HFFc6 (cell line): ENCODE measurements at regions not wholly inside any gene's neighbourhood (a gene's known extent, or its start where the extent isn't known, plus 50 kb on each side); places are given as distances from the start of the nearest gene placed in this dataset.

ENCODE experiments used
- DNase-seq: peaks from one replicate; pipeline ENCODE4 v3.0.0-alpha.2; 2018
- H3K27ac Mint-ChIP-seq: 2 replicates; pipeline ENCODE4 v1.8.0; 2020; ENCODE audit warnings: mild to moderate bottlenecking, mixed read lengths
- H3K27me3 Mint-ChIP-seq: 2 replicates; pipeline ENCODE4 v1.8.0; 2021; ENCODE audit warnings: mild to moderate bottlenecking, moderate library complexity, mixed read lengths; ENCODE audit not compliant: insufficient read depth
- H3K36me3 Mint-ChIP-seq: 2 replicates; pipeline ENCODE4 v1.8.0; 2021; ENCODE audit warnings: low read depth, mixed read lengths
- H3K4me1 Mint-ChIP-seq: 2 replicates; pipeline ENCODE4 v1.8.0; 2020; ENCODE audit warnings: low read depth, mixed read lengths
- H3K4me3 Mint-ChIP-seq: 2 replicates; pipeline ENCODE4 v1.8.0; 2020; ENCODE audit warnings: mild to moderate bottlenecking, moderate library complexity, mixed read lengths
- H3K9me3 Mint-ChIP-seq: 2 replicates; pipeline ENCODE4 v1.8.0; 2020; ENCODE audit warnings: mild to moderate bottlenecking, mixed read lengths
- CTCF ChIP-seq: fragments of 200-600 bp; sonication (generic); IDR thresholded peaks from 2 replicates; pipeline ENCODE4 v1.5.0; 2021; ENCODE audit warnings: antibody characterized with exemption, mild to moderate bottlenecking

- no peak for TF ChIP-seq CTCF
- peaks cover 3% of the 10 kb centered on the region for H3K27me3 Mint-ChIP-seq
- no peaks in the 10 kb centered on the region for H3K9me3 Mint-ChIP-seq
- no peak overlapping the region for H3K4me3 Mint-ChIP-seq
- no peak for DNase-seq
- no peak overlapping the region for H3K27ac Mint-ChIP-seq
- H3K36me3 Mint-ChIP-seq = no peaks in the 10 kb centered on the region
- H3K4me1 Mint-ChIP-seq = no peaks in the 10 kb centered on the region
Measured at GRCh38 chr6:12221856-12222255, 68.3 kb upstream of the EDN1 start.

DNA sequence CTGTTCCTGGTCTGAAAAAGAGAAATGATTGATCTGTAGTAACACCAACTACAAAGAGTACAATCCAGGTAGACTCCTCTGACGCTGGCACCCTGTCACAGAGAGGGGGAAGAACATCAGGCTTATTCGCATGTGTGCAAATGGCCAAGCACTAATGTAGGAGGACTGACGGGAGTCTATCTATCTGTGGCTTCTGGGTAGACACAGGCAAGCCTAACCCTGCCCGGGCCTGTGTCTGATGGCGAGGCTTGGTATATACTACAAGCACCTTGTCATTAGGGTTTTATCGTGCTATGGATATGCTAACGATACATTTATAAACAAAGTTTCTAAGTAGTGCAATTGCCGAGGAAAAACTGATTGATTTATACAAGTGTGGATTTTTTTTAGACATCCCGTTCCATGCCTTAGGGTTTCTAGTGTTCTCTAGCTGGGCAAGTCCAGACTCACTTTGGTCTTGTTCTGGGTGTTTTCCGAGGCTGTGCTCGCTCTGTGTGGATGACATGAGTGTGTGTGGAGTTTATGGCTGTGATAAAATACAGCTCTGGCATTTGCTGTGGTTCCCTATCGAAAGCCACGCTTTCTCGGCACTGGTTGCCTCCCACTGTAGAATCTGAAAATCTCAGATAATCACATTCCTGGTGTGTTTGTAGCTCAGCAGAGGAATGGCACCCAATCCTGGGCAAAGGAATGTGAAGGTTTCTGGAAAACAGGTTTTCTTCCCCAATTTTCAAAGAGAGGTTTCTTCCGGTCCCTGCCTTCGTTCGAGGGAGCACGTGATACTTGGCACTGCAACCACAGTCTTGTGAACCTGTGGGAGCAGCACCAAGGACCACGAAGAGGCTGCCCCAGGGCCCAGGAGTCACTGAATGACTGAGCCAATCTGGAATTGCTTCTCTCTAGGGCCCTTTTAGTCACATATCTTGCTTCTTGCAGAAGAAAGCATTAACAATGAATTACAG lies 67.5 kb upstream of the EDN1 start:
- H3K4me3 Mint-ChIP-seq = no peak overlapping the region
- H3K9me3 Mint-ChIP-seq = no peaks in the 10 kb centered on the region
- H3K27me3 Mint-ChIP-seq = peaks cover 3% of the 10 kb centered on the region
- no peak for TF ChIP-seq CTCF
- H3K27ac Mint-ChIP-seq = no peak overlapping the region
- H3K36me3 Mint-ChIP-seq = no peaks in the 10 kb centered on the region
- no peak for DNase-seq
- no peaks in the 10 kb centered on the region for H3K4me1 Mint-ChIP-seq

- no peaks in the 10 kb centered on the region for H3K9me3 Mint-ChIP-seq
Measured at GRCh38 chr6:12223383-12223782, 66.8 kb upstream of the EDN1 start.

DNA sequence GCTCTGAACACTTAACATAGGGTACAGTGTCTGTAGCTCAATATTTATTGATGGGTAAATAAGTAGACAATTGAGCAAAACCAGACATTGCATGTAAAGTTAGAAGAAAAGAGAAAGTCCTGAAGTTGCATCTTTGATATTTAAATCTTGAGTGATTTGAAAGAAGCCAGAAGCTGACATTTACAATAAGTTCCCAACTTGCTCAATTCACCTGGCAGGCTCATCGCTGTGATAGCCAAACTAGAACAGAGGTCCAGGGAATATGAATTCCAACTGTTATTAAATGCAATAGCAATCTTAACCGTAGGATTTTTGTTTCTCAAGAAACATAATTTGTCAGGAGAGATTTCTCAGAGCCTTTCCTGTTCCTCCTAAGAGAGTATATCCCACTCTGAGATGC lies 65.9 kb upstream of the EDN1 start:
- Mint-ChIP-seq H3K4me1 (no peaks in the 10 kb centered on the region), H3K9me3 (no peaks in the 10 kb centered on the region), H3K4me3 (no peak overlapping the region), H3K36me3 (no peaks in the 10 kb centered on the region), H3K27me3 (peaks cover 3% of the 10 kb centered on the region), H3K27ac (no peak overlapping the region)
- no peak for TF ChIP-seq CTCF
- DNase-seq = no peak

More at GRCh38 chr6:12223383-12223782, 66.8 kb upstream of the EDN1 start:
- no peak for DNase-seq
- H3K36me3 Mint-ChIP-seq = no peaks in the 10 kb centered on the region
- H3K4me1 Mint-ChIP-seq = no peaks in the 10 kb centered on the region
- no peak overlapping the region for H3K27ac Mint-ChIP-seq
- TF ChIP-seq CTCF = no peak
- peaks cover 3% of the 10 kb centered on the region for H3K27me3 Mint-ChIP-seq
- H3K4me3 Mint-ChIP-seq = no peak overlapping the region

- no peaks in the 10 kb centered on the region for H3K36me3 Mint-ChIP-seq
- H3K9me3 Mint-ChIP-seq = no peaks in the 10 kb centered on the region
- DNase-seq = no peak
- no peak for TF ChIP-seq CTCF
- no peak overlapping the region for H3K27ac Mint-ChIP-seq
- H3K4me3 Mint-ChIP-seq = no peak overlapping the region
- H3K4me1 Mint-ChIP-seq = peaks cover 16% of the 10 kb centered on the region
- no peaks in the 10 kb centered on the region; the same call in 1 of the 2 replicates for H3K27me3 Mint-ChIP-seq
Measured at GRCh38 chr6:12228447-12229146, 61.6 kb upstream of the EDN1 start.
